HG03064 (cell line): ENCODE measurements at regions not wholly inside any gene's neighbourhood (a gene's known extent, or its start where the extent isn't known, plus 50 kb on each side); places are given as distances from the start of the nearest gene placed in this dataset.
"Not testable (repeated sequence)": the region's sequence is repeated elsewhere in the genome, so short reads cannot be mapped to it uniquely, and the experiment has no call there.

ENCODE experiments used
- ATAC-seq: cut with Tn5 transposase; IDR thresholded peaks from one replicate; pipeline ENCODE4 v1.9.1; 2021; ENCODE audit warnings: low read depth; ENCODE audit not compliant: unreplicated experiment

- ATAC-seq: no peak
Observed at GRCh38 chr10:35794703-35795102, 152.6 kb upstream of the FZD8 start.

- ATAC-seq: no peak
Observed at GRCh38 chr10:35792291-35792690, 150.2 kb upstream of the FZD8 start.

GRCh38 chr10:35789996-35790395 lies 147.9 kb upstream of the FZD8 start:
- no peak for ATAC-seq

GRCh38 chr10:35784751-35785150 lies 142.7 kb upstream of the FZD8 start:
- no peak for ATAC-seq

GRCh38 chr10:35783305-35783838 lies 141.3 kb upstream of the FZD8 start:
- ATAC-seq: no peak

- ATAC-seq: no peak
Observed at GRCh38 chr10:35781643-35782035, 139.5 kb upstream of the FZD8 start.

GRCh38 chr10:35780970-35781642 lies 139.0 kb upstream of the FZD8 start:
- ATAC-seq: no peak

- ATAC-seq: no peak
Observed at GRCh38 chr10:35778306-35778705, 136.2 kb upstream of the FZD8 start.

- not testable (repeated sequence) for ATAC-seq
Observed at GRCh38 chr10:35776557-35776956, 134.5 kb upstream of the FZD8 start.

- no peak for ATAC-seq
Observed at GRCh38 chr10:35774109-35774508, 132.0 kb upstream of the FZD8 start.

GRCh38 chr10:35770817-35771355 lies 128.8 kb upstream of the FZD8 start:
- no peak for ATAC-seq

- no peak for ATAC-seq
Observed at GRCh38 chr10:35769795-35770194, 127.7 kb upstream of the FZD8 start.

- ATAC-seq: no peak
Observed at GRCh38 chr10:35768731-35769130, 126.6 kb upstream of the FZD8 start.

- no peak for ATAC-seq
Observed at GRCh38 chr10:35768011-35768410, 125.9 kb upstream of the FZD8 start.

GRCh38 chr10:35765996-35766395 lies 123.9 kb upstream of the FZD8 start:
- ATAC-seq: no peak

GRCh38 chr10:35765066-35765527 lies 123.0 kb upstream of the FZD8 start:
- ATAC-seq: no peak

- no peak for ATAC-seq
Observed at GRCh38 chr10:35762311-35763030, 120.4 kb upstream of the FZD8 start.

GRCh38 chr10:35758076-35758475 lies 116.0 kb upstream of the FZD8 start:
- no peak for ATAC-seq

GRCh38 chr10:35754519-35754918 lies 112.4 kb upstream of the FZD8 start:
- no peak for ATAC-seq

- no peak for ATAC-seq
Observed at GRCh38 chr10:35752469-35753461, 110.7 kb upstream of the FZD8 start.
